BJ (cell line): ENCODE measurements at regions not wholly inside any gene's neighbourhood (a gene's known extent, or its start where the extent isn't known, plus 50 kb on each side); places are given as distances from the start of the nearest gene placed in this dataset.

ENCODE experiments used
- CTCF ChIA-PET: fragments of 350-600 bp; formaldehyde crosslinking; extraction: SDS; loops from one replicate; lab custom pipeline; 2021; ENCODE audit warnings: antibody characterized with exemption, inconsistent platforms; lab: Yijun Ruan, JAX
- POLR2A ChIA-PET: fragments of 300-600 bp; sonication (Branson Sonifier 250); formaldehyde crosslinking; extraction: SDS; loops from one replicate; lab custom pipeline; 2021; ENCODE audit warnings: antibody characterized with exemption; lab: Charles Lee
- DNase-seq: peaks from one replicate; pipeline ENCODE4 v3.0.0-alpha.2; 2011; ENCODE audit warnings: low read depth
- H3K27me3 ChIP-seq: 2 replicates; pipeline ENCODE4 v1.6.0; 2011; ENCODE audit warnings: low read length; ENCODE audit not compliant: control insufficient read depth, insufficient read depth
- H3K36me3 ChIP-seq: 2 replicates; pipeline ENCODE4 v1.5.1; 2011; ENCODE audit warnings: low read length; ENCODE audit not compliant: control insufficient read depth, insufficient read depth
- H3K4me3 ChIP-seq: 2 replicates; pipeline ENCODE4 v1.5.1; 2011; ENCODE audit warnings: low read depth, mild to moderate bottlenecking, control low read depth, low read length
- TF ChIP-seq, protein P1 (sequence below): IDR thresholded peaks from 2 replicates; pipeline ENCODE4 v1.5.1; 2011; ENCODE audit warnings: low read depth, mild to moderate bottlenecking, control low read depth, inconsistent platforms, low read length, moderate library complexity; ENCODE audit not compliant: insufficient read depth

DNA sequence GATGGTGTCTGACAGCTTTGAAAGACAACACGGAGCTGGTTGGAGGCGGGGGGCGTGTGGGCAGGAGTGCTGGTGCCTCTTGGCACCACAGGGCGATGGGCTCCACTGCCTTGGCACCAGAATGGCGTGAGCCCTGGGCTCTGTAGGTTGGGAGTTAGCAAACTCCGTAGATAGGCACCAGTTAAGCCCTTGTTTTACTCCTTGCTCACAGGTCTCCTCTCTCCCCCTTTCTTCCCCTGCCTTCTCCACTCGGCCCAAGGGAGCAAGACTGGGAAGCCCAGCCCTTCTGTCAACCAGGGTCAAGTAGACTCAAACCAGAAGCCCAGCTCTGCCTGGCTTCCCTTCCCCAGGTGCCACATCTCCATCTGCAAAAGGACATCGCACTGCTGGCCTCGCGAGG lies 281.7 kb upstream of the ID2 start:
- Histone ChIP-seq H3K27me3 (no peaks in the 10 kb centered on the region), H3K36me3 (no peaks in the 10 kb centered on the region), H3K4me3 (no peak overlapping the region)
- CTCF ChIA-PET, result no interaction called here
- POLR2A ChIA-PET, result no interaction called here
- TF ChIP-seq, protein P1, sequence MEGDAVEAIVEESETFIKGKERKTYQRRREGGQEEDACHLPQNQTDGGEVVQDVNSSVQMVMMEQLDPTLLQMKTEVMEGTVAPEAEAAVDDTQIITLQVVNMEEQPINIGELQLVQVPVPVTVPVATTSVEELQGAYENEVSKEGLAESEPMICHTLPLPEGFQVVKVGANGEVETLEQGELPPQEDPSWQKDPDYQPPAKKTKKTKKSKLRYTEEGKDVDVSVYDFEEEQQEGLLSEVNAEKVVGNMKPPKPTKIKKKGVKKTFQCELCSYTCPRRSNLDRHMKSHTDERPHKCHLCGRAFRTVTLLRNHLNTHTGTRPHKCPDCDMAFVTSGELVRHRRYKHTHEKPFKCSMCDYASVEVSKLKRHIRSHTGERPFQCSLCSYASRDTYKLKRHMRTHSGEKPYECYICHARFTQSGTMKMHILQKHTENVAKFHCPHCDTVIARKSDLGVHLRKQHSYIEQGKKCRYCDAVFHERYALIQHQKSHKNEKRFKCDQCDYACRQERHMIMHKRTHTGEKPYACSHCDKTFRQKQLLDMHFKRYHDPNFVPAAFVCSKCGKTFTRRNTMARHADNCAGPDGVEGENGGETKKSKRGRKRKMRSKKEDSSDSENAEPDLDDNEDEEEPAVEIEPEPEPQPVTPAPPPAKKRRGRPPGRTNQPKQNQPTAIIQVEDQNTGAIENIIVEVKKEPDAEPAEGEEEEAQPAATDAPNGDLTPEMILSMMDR, result no peak
- DNase-seq, result no peak

DNA sequence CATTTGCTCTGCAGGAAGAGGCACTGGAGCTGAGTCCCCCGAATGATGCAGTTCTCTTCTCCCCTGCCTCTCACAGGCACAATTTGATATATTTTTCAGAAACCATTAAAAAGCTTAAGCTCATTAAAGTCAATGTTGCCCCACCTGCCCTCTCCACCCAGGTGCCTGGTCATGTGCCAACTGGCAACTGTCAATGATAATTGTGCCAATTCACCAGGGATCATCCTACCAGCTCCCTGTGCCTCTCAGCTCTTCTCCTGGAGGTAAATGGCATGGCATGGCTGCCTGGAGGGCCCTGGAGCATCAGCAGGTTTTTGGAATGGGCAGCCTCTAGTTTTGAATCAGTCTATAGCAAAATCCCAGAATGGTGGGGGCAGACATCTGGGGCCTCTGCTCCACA lies 279.6 kb upstream of the ID2 start:
- ChIA-PET POLR2A (no interaction called here), CTCF (interaction anchor here (0.9 kb wide), 1 partner anchor 264 kb away, joined by 3 read pairs; no protein-coding TSS in a partner anchor)
- Histone ChIP-seq H3K36me3 (no peaks in the 10 kb centered on the region), H3K27me3 (no peaks in the 10 kb centered on the region), H3K4me3 (no peak overlapping the region)
- TF ChIP-seq, protein P1, result no peak
- no peak for DNase-seq

DNA sequence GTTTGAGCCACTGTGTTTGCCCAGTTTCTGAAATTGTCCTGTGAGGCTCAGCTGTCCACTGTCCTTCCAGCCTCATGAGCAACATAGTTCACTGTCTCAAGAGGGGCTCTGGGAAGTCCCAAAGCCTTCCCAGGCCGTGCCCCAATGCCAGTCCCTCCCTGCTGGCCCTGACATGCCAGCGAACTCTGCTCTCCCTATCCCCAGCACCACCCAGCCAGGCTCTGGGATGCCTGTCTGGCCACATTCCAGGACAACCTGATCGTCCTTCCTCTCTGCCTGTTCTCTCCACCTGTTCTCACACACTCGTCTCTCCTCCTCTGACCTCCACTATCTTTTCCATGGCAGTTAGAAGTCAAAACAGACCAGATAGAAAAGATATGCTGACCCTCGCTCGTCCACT lies 278.0 kb upstream of the ID2 start:
- no peak overlapping the region for H3K4me3 ChIP-seq
- H3K27me3 ChIP-seq, result no peaks in the 10 kb centered on the region
- CTCF ChIA-PET, result no interaction called here
- no peak for DNase-seq
- POLR2A ChIA-PET, result no interaction called here
- H3K36me3 ChIP-seq, result no peaks in the 10 kb centered on the region
- TF ChIP-seq, protein P1, result no peak

DNA sequence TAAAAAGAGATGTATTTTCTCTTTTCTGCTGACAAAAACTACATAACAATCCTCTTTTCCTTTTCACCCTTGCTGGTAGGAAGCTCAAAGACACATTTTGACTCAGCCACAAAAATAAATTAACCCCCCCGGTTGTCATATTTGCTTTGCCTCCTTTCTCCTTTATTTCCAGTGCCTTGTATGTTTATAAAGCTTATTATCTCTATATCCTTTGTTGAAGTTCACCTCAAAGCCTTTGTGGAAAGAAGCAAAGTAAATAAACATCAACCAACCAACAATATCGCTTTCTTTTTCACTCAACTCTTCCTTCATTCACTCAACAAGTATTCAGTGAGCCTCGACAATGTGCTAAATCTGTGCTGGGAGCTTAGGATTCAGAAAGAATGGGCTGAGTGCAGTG lies 276.5 kb upstream of the ID2 start:
- DNase-seq, result no peak
- CTCF ChIA-PET, result no interaction called here
- no peaks in the 10 kb centered on the region for H3K27me3 ChIP-seq
- H3K4me3 ChIP-seq, result no peak overlapping the region
- TF ChIP-seq, protein P1, result no peak
- POLR2A ChIA-PET, result no interaction called here
- H3K36me3 ChIP-seq, result no peaks in the 10 kb centered on the region

DNA sequence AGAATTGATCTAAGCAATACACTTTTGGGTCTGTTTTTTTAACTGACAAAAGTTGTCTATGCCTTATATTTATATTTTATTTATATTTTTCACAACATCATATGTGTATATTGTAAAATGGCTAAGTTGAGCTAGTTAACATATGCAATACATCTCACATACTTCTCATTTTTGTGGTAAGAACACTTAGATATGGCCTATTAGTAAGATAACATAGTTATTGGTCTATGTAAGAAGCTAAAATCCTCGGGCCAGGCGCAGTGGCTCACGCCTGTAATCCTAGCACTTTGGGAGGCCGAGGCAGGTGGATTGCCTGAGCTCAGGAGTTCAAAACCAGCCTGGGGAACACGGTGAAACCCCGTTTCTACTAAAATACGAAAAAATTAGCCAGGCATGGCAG lies 275.6 kb upstream of the ID2 start:
- Histone ChIP-seq H3K4me3 (no peak overlapping the region), H3K36me3 (no peaks in the 10 kb centered on the region), H3K27me3 (0 out of 2 replicates have a peak, but pooled peaks cover 1% of the 10 kb centered on the region)
- no peak for DNase-seq
- TF ChIP-seq, protein P1, result no peak
- ChIA-PET CTCF (interaction anchor here (1.3 kb wide), 1 partner anchor 22 kb away, joined by 3 read pairs; no protein-coding TSS in a partner anchor), POLR2A (interaction anchor here (0.8 kb wide), 1 partner anchor 11 kb away, joined by 4 read pairs; no protein-coding TSS in a partner anchor)
